ENCODE measurements at regions not wholly inside any gene's neighbourhood (a gene's known extent, or its start where the extent isn't known, plus 50 kb on each side); places are given as distances from the start of the nearest gene placed in this dataset.

- TF ChIP-seq MAX (IDR thresholded peaks at IDR 0.05; ENCODE audit: low read depth, low read length) (no peak), MYC (IDR thresholded peaks at IDR 0.05; ENCODE audit: low read depth, low read length) (no peak), CTCF (IDR thresholded peaks at IDR 0.05; ENCODE audit: low read depth, low read length) (no peak), POLR2A (IDR thresholded peaks at IDR 0.05; ENCODE audit: extremely low read depth, insufficient read length) (no peak)
- H3K4me3 ChIP-seq (ENCODE audit: low read depth, low read length) = no peak overlapping the region
- DNase-seq (ENCODE audit: low read depth) = no peak
Observed at GRCh38 chr13:76622315-76623040, 263.7 kb downstream of the KCTD12 start.

GRCh38 chr13:76621705-76622104, 264.5 kb downstream of the KCTD12 start:
- TF ChIP-seq MAX (IDR thresholded peaks at IDR 0.05; ENCODE audit: low read depth, low read length) (no peak), CTCF (IDR thresholded peaks at IDR 0.05; ENCODE audit: low read depth, low read length) (no peak), MYC (IDR thresholded peaks at IDR 0.05; ENCODE audit: low read depth, low read length) (no peak), POLR2A (IDR thresholded peaks at IDR 0.05; ENCODE audit: extremely low read depth, insufficient read length) (no peak)
- H3K4me3 ChIP-seq (ENCODE audit: low read depth, low read length) = no peak overlapping the region
- DNase-seq (ENCODE audit: low read depth) = no peak

- H3K4me3 ChIP-seq (ENCODE audit: low read depth, low read length) = no peak overlapping the region
- no peak for TF ChIP-seq MYC (IDR thresholded peaks at IDR 0.05; ENCODE audit: low read depth, low read length)
- no peak for TF ChIP-seq POLR2A (IDR thresholded peaks at IDR 0.05; ENCODE audit: extremely low read depth, insufficient read length)
- TF ChIP-seq CTCF (IDR thresholded peaks at IDR 0.05; ENCODE audit: low read depth, low read length) = no peak
- no peak for TF ChIP-seq MAX (IDR thresholded peaks at IDR 0.05; ENCODE audit: low read depth, low read length)
- no peak for DNase-seq (ENCODE audit: low read depth)
Observed at GRCh38 chr13:76620036-76620435, 266.2 kb downstream of the KCTD12 start.

- TF ChIP-seq POLR2A (IDR thresholded peaks at IDR 0.05; ENCODE audit: extremely low read depth, insufficient read length) (no peak), MYC (IDR thresholded peaks at IDR 0.05; ENCODE audit: low read depth, low read length) (no peak), MAX (IDR thresholded peaks at IDR 0.05; ENCODE audit: low read depth, low read length) (no peak), CTCF (IDR thresholded peaks at IDR 0.05; ENCODE audit: low read depth, low read length) (no peak)
- no peak for DNase-seq (ENCODE audit: low read depth)
- no peak overlapping the region for H3K4me3 ChIP-seq (ENCODE audit: low read depth, low read length)
Observed at GRCh38 chr13:76619631-76620030, 266.6 kb downstream of the KCTD12 start.

- H3K4me3 ChIP-seq (ENCODE audit: low read depth, low read length) = no peak overlapping the region
- TF ChIP-seq MYC (IDR thresholded peaks at IDR 0.05; ENCODE audit: low read depth, low read length) (no peak), POLR2A (IDR thresholded peaks at IDR 0.05; ENCODE audit: extremely low read depth, insufficient read length) (no peak), MAX (IDR thresholded peaks at IDR 0.05; ENCODE audit: low read depth, low read length) (no peak)
- no peak for DNase-seq (ENCODE audit: low read depth)
Observed at GRCh38 chr13:76610819-76611415, 275.3 kb downstream of the KCTD12 start.

GRCh38 chr13:76609643-76610042, 276.6 kb downstream of the KCTD12 start:
- DNase-seq (ENCODE audit: low read depth) = no peak
- TF ChIP-seq MAX (IDR thresholded peaks at IDR 0.05; ENCODE audit: low read depth, low read length) (no peak), CTCF (IDR thresholded peaks at IDR 0.05; ENCODE audit: low read depth, low read length) (no peak), POLR2A (IDR thresholded peaks at IDR 0.05; ENCODE audit: extremely low read depth, insufficient read length) (no peak), MYC (IDR thresholded peaks at IDR 0.05; ENCODE audit: low read depth, low read length) (no peak)

More at GRCh38 chr13:76609643-76610042, 276.6 kb downstream of the KCTD12 start:
- H3K4me3 ChIP-seq (ENCODE audit: low read depth, low read length) = no peak overlapping the region
